GM19397 (cell line): ENCODE measurements at regions not wholly inside any gene's neighbourhood (a gene's known extent, or its start where the extent isn't known, plus 50 kb on each side); places are given as distances from the start of the nearest gene placed in this dataset.

Experiments used
- ATAC-seq: cut with Tn5 transposase; IDR thresholded peaks from one replicate; pipeline ENCODE4 v1.9.1; 2021; ENCODE audit warnings: mild to moderate bottlenecking, moderate library complexity; ENCODE audit not compliant: unreplicated experiment

GRCh38 chr12:25818596-25819390 lies 139.7 kb upstream of the RASSF8 start:
- no peak for ATAC-seq

- no peak for ATAC-seq
These were observed 138.8 kb upstream of the RASSF8 start for GRCh38 chr12:25819691-25820090.

GRCh38 chr12:25822281-25822680 lies 136.2 kb upstream of the RASSF8 start:
- ATAC-seq, result no peak

- ATAC-seq, result no peak
These were observed 133.7 kb upstream of the RASSF8 start for GRCh38 chr12:25824734-25825133.

GRCh38 chr12:25825446-25825845 lies 133.0 kb upstream of the RASSF8 start:
- no peak for ATAC-seq

GRCh38 chr12:25827141-25827540 lies 131.3 kb upstream of the RASSF8 start:
- no peak for ATAC-seq

GRCh38 chr12:25827747-25828146 lies 130.7 kb upstream of the RASSF8 start:
- no peak for ATAC-seq

- ATAC-seq, result no peak
These were observed 130.3 kb upstream of the RASSF8 start for GRCh38 chr12:25828188-25828587.

- no peak for ATAC-seq
These were observed 129.3 kb upstream of the RASSF8 start for GRCh38 chr12:25829192-25829591.

GRCh38 chr12:25830456-25830855 lies 128.0 kb upstream of the RASSF8 start:
- ATAC-seq, result no peak

- no peak for ATAC-seq
These were observed 124.8 kb upstream of the RASSF8 start for GRCh38 chr12:25833657-25834056.

GRCh38 chr12:25835385-25835784 lies 123.1 kb upstream of the RASSF8 start:
- no peak for ATAC-seq

- no peak for ATAC-seq
These were observed 120.5 kb upstream of the RASSF8 start for GRCh38 chr12:25838007-25838406.

GRCh38 chr12:25839470-25839869 lies 119.0 kb upstream of the RASSF8 start:
- ATAC-seq, result no peak

- ATAC-seq, result no peak
These were observed 117.6 kb upstream of the RASSF8 start for GRCh38 chr12:25840678-25841465.

GRCh38 chr12:25842254-25842653 lies 116.2 kb upstream of the RASSF8 start:
- no peak for ATAC-seq

GRCh38 chr12:25843976-25844375 lies 114.5 kb upstream of the RASSF8 start:
- no peak for ATAC-seq

GRCh38 chr12:25845415-25845814 lies 113.1 kb upstream of the RASSF8 start:
- ATAC-seq, result no peak

GRCh38 chr12:25852792-25853191 lies 105.7 kb upstream of the RASSF8 start:
- no peak for ATAC-seq

- no peak for ATAC-seq
These were observed 105.0 kb upstream of the RASSF8 start for GRCh38 chr12:25853316-25854095.

GRCh38 chr12:25854991-25855390 lies 103.5 kb upstream of the RASSF8 start:
- no peak for ATAC-seq
